Umbilical cord (tissue), 1 donor: ENCODE measurements at regions not wholly inside any gene's neighbourhood (a gene's known extent, or its start where the extent isn't known, plus 50 kb on each side); places are given as distances from the start of the nearest gene placed in this dataset.

ENCODE experiments used
- DNase-seq: peaks from one replicate; pipeline ENCODE4 v3.0.0-alpha.2; 2015; ENCODE audit warnings: low spot score

- DNase-seq: no peak
These were observed 60.3 kb downstream of the DACT1 start for GRCh38 chr14:58697930-58698642.

GRCh38 chr14:58699681-58700205, 62.0 kb downstream of the DACT1 start:
- DNase-seq: no peak

- no peak for DNase-seq
These were observed 63.4 kb downstream of the DACT1 start for GRCh38 chr14:58701156-58701555.

GRCh38 chr14:58701604-58702003, 63.8 kb downstream of the DACT1 start:
- DNase-seq: no peak

- no peak for DNase-seq
These were observed 64.8 kb downstream of the DACT1 start for GRCh38 chr14:58702441-58703160.

- no peak for DNase-seq
These were observed 65.4 kb downstream of the DACT1 start for GRCh38 chr14:58703161-58703506.

GRCh38 chr14:58705066-58705465, 67.3 kb downstream of the DACT1 start:
- no peak for DNase-seq

- no peak for DNase-seq
These were observed 70.2 kb downstream of the DACT1 start for GRCh38 chr14:58707949-58708348.

- DNase-seq: peak; percentile 38
These were observed 72.2 kb downstream of the DACT1 start for GRCh38 chr14:58709949-58710348.

- no peak for DNase-seq
These were observed 73.6 kb downstream of the DACT1 start for GRCh38 chr14:58711382-58711781.

- peak; percentile 42 for DNase-seq
These were observed 74.6 kb downstream of the DACT1 start for GRCh38 chr14:58712357-58712756.

- no peak for DNase-seq
These were observed 75.9 kb downstream of the DACT1 start for GRCh38 chr14:58713677-58714076.

- DNase-seq: no peak
These were observed 78.9 kb downstream of the DACT1 start for GRCh38 chr14:58716706-58717105.

- DNase-seq: peak; percentile 61
These were observed 79.4 kb downstream of the DACT1 start for GRCh38 chr14:58717211-58717610.

- no peak for DNase-seq
These were observed 80.1 kb downstream of the DACT1 start for GRCh38 chr14:58717813-58718212.

GRCh38 chr14:58718226-58719205, 80.8 kb downstream of the DACT1 start:
- DNase-seq: peak; percentile 73

GRCh38 chr14:58721723-58722122, 84.0 kb downstream of the DACT1 start:
- no peak for DNase-seq

- DNase-seq: no peak
These were observed 84.7 kb downstream of the DACT1 start for GRCh38 chr14:58722441-58722840.

- no peak for DNase-seq
These were observed 86.4 kb downstream of the DACT1 start for GRCh38 chr14:58724206-58724605.

GRCh38 chr14:58724702-58725101, 86.9 kb downstream of the DACT1 start:
- no peak for DNase-seq

GRCh38 chr14:58725226-58725625, 87.5 kb downstream of the DACT1 start:
- peak; percentile 84 for DNase-seq

GRCh38 chr14:58725871-58726270, 88.1 kb downstream of the DACT1 start:
- peak; percentile 45 for DNase-seq
